ENCODE measurements at regions not wholly inside any gene's neighbourhood (a gene's known extent, or its start where the extent isn't known, plus 50 kb on each side); places are given as distances from the start of the nearest gene placed in this dataset.

- ATAC-seq (no peak), DNase-seq (ENCODE audit: low read depth in 1 of 2, low spot score in 1 of 2) (no peak), FAIRE-seq (no peak)
- Histone ChIP-seq H3K4me1 (peaks cover 33% of the 10 kb centered on the region), H3K4me2 (no peak overlapping the region), H3K4me3 (no peak overlapping the region), H3K27ac (peak overlapping the region in 1 of 2 experiments; percentile 17; a peak in 3 of 6 replicates), H3K9me3 (0 out of 3 replicates have a peak, but pooled peaks cover 7% of the 10 kb centered on the region)
- TF ChIP-seq HOXB13 (CRISPR knock-in tag; IDR thresholded peaks at IDR 0.05; ENCODE audit: low read depth) (no peak), NFE2L2 (conservative IDR thresholded peaks at IDR 0.05; ENCODE audit: low read length) (no peak), CTCF (IDR thresholded peaks at IDR 0.05) (no peak), EP300 (IDR thresholded peaks at IDR 0.05) (no peak), JUNB (IDR thresholded peaks at IDR 0.05) (no peak), SMC3 (IDR thresholded peaks at IDR 0.05) (no peak), POLR2AphosphoS2 (conservative IDR thresholded peaks at IDR 0.05; ENCODE audit: low read length) (no peak), ATOH8 (CRISPR knock-in tag; IDR thresholded peaks at IDR 0.05; ENCODE audit: low read depth) (no peak), HDAC2 (IDR thresholded peaks at IDR 0.05) (no peak), KDM1A (IDR thresholded peaks at IDR 0.05; ENCODE audit: low read depth) (no peak), BHLHE40 (IDR thresholded peaks at IDR 0.05; ENCODE audit: low read depth, low read length) (no peak), RFX5 (IDR thresholded peaks at IDR 0.05) (no peak), BCL3 (IDR thresholded peaks at IDR 0.05) (no peak), NPAS2 (CRISPR knock-in tag; IDR thresholded peaks at IDR 0.05; ENCODE audit: borderline replicate concordance) (no peak), CBX2 (IDR thresholded peaks at IDR 0.05; ENCODE audit: borderline replicate concordance, low read depth) (no peak), RNF2 (IDR thresholded peaks at IDR 0.05; ENCODE audit: borderline replicate concordance, low read depth) (no peak), CEBPB (IDR thresholded peaks at IDR 0.05) (no peak), RCOR1 (IDR thresholded peaks at IDR 0.05; ENCODE audit: low read depth, low read length) (no peak)
- CTCF ChIA-PET, result no interaction called here
- WGBS (ENCODE audit: missing lambda C conversion rate), result 91% methylated on average over 2 of the region's 2 CpGs
- POLR2A ChIA-PET, result no interaction called here
Measured at GRCh38 chr12:46521145-46521544, 148.6 kb upstream of the SLC38A2 start.

GRCh38 chr12:46519407-46519806, 146.8 kb upstream of the SLC38A2 start:
- WGBS (ENCODE audit: missing lambda C conversion rate), result 95% methylated on average over 1 of the region's 1 CpG
- ChIA-PET CTCF (interaction anchor here (0.7 kb wide), 1 partner anchor 158 kb away, joined by 3 read pairs; no protein-coding TSS in a partner anchor), POLR2A (no interaction called here)
- FAIRE-seq (no peak), ATAC-seq (no peak), DNase-seq (ENCODE audit: low read depth in 1 of 2, low spot score in 1 of 2) (no peak)
- no peak overlapping the region for H3K4me2 ChIP-seq
- peaks cover 21% of the 10 kb centered on the region; the same call in 2 of the 3 replicates for H3K9me3 ChIP-seq
- H3K4me1 ChIP-seq, result peaks cover 24% of the 10 kb centered on the region
- no peak overlapping the region for H3K4me3 ChIP-seq
- H3K27ac ChIP-seq, result peak overlapping the region; percentile 3 to 21; a peak in 1 of 6 replicates
- TF ChIP-seq ATOH8 (CRISPR knock-in tag; IDR thresholded peaks at IDR 0.05; ENCODE audit: low read depth) (no peak), MAZ (IDR thresholded peaks at IDR 0.05; ENCODE audit: borderline replicate concordance, low read depth, low read length) (no peak), CEBPB (IDR thresholded peaks at IDR 0.05) (no peak), POLR2A (IDR thresholded peaks at IDR 0.05; ENCODE audit: low read length) (no peak), CTCF (IDR thresholded peaks at IDR 0.05) (no peak), JUNB (IDR thresholded peaks at IDR 0.05) (no peak), USF2 (IDR thresholded peaks at IDR 0.05) (no peak), KDM1A (IDR thresholded peaks at IDR 0.05; ENCODE audit: low read depth) (no peak), JUN (IDR thresholded peaks at IDR 0.05) (no peak), POLR2AphosphoS2 (conservative IDR thresholded peaks at IDR 0.05; ENCODE audit: low read length) (no peak), ZFP36 (IDR thresholded peaks at IDR 0.05; ENCODE audit: borderline replicate concordance, partially characterized antibody) (no peak), SMC3 (IDR thresholded peaks at IDR 0.05) (no peak), PBX3 (IDR thresholded peaks at IDR 0.05) (no peak), RNF2 (IDR thresholded peaks at IDR 0.05; ENCODE audit: borderline replicate concordance, low read depth) (no peak), NR3C1 (IDR thresholded peaks at IDR 0.05) (no peak), FOXS1 (CRISPR knock-in tag; IDR thresholded peaks at IDR 0.05) (no peak), HEYL (CRISPR knock-in tag; IDR thresholded peaks at IDR 0.05) (no peak), ELK1 (IDR thresholded peaks at IDR 0.05; ENCODE audit: low read depth, low read length) (no peak)

Measured in A549 (cell line).